Mononuclear cell (primary cell): ENCODE measurements at regions not wholly inside any gene's neighbourhood (a gene's known extent, or its start where the extent isn't known, plus 50 kb on each side); places are given as distances from the start of the nearest gene placed in this dataset.

ENCODE experiments used
- H3K27me3 ChIP-seq: 2 replicates; pipeline ENCODE4 v1.6.0; 2011; ENCODE audit warnings: low read length, control low read depth; ENCODE audit not compliant: insufficient read depth
- H3K4me1 ChIP-seq: 2 replicates; pipeline ENCODE4 v1.5.1; 2011; ENCODE audit warnings: mild to moderate bottlenecking, low read length, control low read depth; ENCODE audit not compliant: insufficient read depth
- H3K4me3 ChIP-seq: 2 replicates; pipeline ENCODE4 v1.5.1; 2011; ENCODE audit warnings: mild to moderate bottlenecking, low read length, moderate library complexity
- H3K9me3 ChIP-seq: 2 replicates; pipeline ENCODE4 v1.5.1; 2011; ENCODE audit warnings: low read depth, mild to moderate bottlenecking, control low read depth, low read length

- Histone ChIP-seq H3K27me3 (no peaks in the 10 kb centered on the region), H3K4me1 (peaks cover 4% of the 10 kb centered on the region), H3K9me3 (no peaks in the 10 kb centered on the region)
Measured at GRCh38 chr6:14428269-14428668, 310.7 kb downstream of the CD83 start.

DNA sequence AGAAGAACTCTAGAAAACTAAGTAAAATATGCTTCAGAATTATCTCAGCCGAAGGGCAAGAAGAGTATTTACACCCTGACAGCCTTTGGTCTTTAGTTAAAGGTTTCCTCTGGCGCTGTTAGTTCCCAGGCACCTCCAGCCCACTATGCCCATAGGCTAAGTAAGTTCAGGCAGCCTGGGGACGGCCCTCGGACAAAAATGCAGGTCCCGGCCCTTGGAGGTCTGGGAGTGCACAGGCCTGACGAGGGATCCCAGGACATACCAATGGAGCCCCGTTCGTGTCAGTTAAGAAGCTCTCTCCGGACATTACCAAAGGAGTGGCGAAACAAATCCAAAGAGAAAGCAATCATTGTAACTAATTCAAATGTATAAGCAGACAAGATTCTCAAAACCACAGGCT, 311.8 kb downstream of the CD83 start:
- Histone ChIP-seq H3K4me1 (peaks cover 4% of the 10 kb centered on the region), H3K9me3 (no peaks in the 10 kb centered on the region), H3K27me3 (no peaks in the 10 kb centered on the region), H3K4me3 (no peak overlapping the region)

More at GRCh38 chr6:14428269-14428668, 310.7 kb downstream of the CD83 start:
- no peak overlapping the region for H3K4me3 ChIP-seq

DNA sequence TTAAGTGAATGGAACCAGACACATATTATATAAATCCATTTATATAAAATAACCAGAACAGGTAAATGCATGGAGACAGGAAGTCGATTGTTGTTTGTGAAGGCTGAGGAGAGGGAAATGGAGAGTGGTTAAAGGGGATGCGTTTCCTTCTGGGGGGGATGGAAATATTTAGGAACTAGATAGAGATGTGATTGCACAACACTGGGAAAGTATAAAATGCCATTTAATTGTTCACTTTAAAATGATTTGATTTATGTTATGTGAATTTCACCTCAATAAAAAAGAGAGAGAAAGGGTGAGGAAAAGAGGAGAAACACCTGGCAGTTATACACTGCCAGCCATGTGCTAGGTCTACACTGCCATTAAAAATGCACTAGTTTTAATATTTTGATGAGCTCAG, 312.6 kb downstream of the CD83 start:
- H3K4me1 ChIP-seq = peaks cover 4% of the 10 kb centered on the region

DNA sequence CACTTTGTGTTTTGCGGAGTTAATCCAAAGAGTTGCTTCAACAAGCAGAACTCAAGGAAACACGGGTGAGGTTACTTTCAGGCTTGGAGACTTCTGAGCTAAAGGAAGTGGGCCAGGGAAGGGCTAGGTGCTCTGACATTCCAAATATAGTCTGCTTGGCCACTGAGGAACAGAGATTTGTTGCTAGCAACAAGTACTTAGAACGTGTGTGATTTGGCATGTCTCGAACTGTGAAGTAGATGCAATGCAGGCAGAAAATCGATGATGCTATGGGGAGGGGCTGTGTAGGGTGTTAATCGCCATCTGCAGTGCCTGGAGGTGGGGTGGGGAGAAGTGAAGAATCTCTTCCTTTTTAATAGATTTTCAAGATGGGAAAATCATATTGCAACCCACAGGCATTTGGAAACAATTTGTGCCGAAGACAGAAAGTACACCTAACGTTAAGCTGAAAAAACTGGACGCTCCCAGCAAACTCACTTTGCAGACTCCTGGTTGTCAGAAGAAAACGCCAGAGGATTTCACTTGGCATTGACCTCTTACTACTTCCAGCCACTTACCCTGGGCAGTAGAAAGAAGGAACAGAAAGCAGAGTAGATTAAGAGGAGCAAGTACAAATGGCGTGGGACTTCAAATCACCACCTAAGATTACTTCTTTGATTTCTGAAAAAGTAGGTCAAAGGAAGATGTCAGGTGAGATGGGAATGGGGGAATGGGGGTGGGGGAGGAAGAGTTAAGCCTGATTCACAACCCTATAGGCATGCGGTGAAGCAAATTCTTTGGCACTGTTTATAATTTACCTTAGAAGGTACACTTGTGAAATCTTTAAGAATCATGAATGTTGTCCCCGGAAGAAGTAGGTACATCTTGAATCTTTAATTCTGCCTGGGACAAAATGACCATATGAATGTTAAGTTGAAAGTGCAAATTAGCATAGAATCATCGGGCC, 314.1 kb downstream of the CD83 start:
- peaks cover 4% of the 10 kb centered on the region for H3K4me1 ChIP-seq
- no peak overlapping the region for H3K4me3 ChIP-seq
- no peaks in the 10 kb centered on the region for H3K27me3 ChIP-seq
- no peaks in the 10 kb centered on the region for H3K9me3 ChIP-seq

More for the DNA sequence above, 312.6 kb downstream of the CD83 start:
- Histone ChIP-seq H3K4me3 (no peak overlapping the region), H3K9me3 (no peaks in the 10 kb centered on the region), H3K27me3 (no peaks in the 10 kb centered on the region)

GRCh38 chr6:14434916-14435690, 317.5 kb downstream of the CD83 start:
- no peaks in the 10 kb centered on the region for H3K4me1 ChIP-seq
- H3K4me3 ChIP-seq = no peak overlapping the region
- H3K27me3 ChIP-seq = no peaks in the 10 kb centered on the region
- no peaks in the 10 kb centered on the region for H3K9me3 ChIP-seq

GRCh38 chr6:14436592-14437132, 319.1 kb downstream of the CD83 start:
- no peaks in the 10 kb centered on the region for H3K4me1 ChIP-seq
- no peak overlapping the region for H3K4me3 ChIP-seq
- H3K9me3 ChIP-seq = no peaks in the 10 kb centered on the region
- no peaks in the 10 kb centered on the region for H3K27me3 ChIP-seq

GRCh38 chr6:14439419-14439818, 321.8 kb downstream of the CD83 start:
- Histone ChIP-seq H3K27me3 (no peaks in the 10 kb centered on the region), H3K4me3 (no peak overlapping the region), H3K9me3 (no peaks in the 10 kb centered on the region), H3K4me1 (peaks cover 4% of the 10 kb centered on the region)

- H3K4me1 ChIP-seq = peaks cover 4% of the 10 kb centered on the region
- H3K9me3 ChIP-seq = no peaks in the 10 kb centered on the region
- no peak overlapping the region for H3K4me3 ChIP-seq
- H3K27me3 ChIP-seq = no peaks in the 10 kb centered on the region
Measured at GRCh38 chr6:14440215-14440910, 322.8 kb downstream of the CD83 start.

GRCh38 chr6:14440940-14441781, 323.6 kb downstream of the CD83 start:
- Histone ChIP-seq H3K4me1 (peaks cover 4% of the 10 kb centered on the region), H3K9me3 (no peaks in the 10 kb centered on the region), H3K4me3 (no peak overlapping the region), H3K27me3 (no peaks in the 10 kb centered on the region)

DNA sequence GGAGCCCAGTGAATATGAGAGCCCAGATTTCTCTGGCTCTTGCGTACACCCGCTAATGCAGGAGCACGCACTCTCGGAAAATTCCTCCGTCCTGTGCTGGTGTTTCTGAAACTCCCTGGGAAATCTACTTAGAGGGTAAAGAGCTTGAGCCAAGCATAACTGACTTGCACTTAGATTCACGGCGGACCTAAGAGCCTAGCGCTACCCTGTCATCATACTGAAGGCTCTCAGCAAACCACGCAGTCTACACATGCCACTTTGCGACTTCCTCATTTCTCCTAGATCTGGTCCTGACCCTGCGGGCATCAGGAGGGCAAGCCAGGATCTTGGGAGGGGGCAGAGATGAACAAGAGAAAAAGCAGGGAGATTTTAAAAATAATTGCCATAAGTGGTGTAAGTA, 324.7 kb downstream of the CD83 start:
- no peaks in the 10 kb centered on the region for H3K27me3 ChIP-seq
- no peaks in the 10 kb centered on the region for H3K9me3 ChIP-seq
- peaks cover 4% of the 10 kb centered on the region for H3K4me1 ChIP-seq
- no peak overlapping the region for H3K4me3 ChIP-seq

GRCh38 chr6:14443629-14444268, 326.2 kb downstream of the CD83 start:
- Histone ChIP-seq H3K27me3 (no peaks in the 10 kb centered on the region), H3K4me1 (peaks cover 4% of the 10 kb centered on the region), H3K9me3 (no peaks in the 10 kb centered on the region), H3K4me3 (no peak overlapping the region)

GRCh38 chr6:14444295-14444972, 326.9 kb downstream of the CD83 start:
- Histone ChIP-seq H3K9me3 (no peaks in the 10 kb centered on the region), H3K4me3 (no peak overlapping the region), H3K27me3 (no peaks in the 10 kb centered on the region), H3K4me1 (peaks cover 4% of the 10 kb centered on the region)

- no peak overlapping the region for H3K4me3 ChIP-seq
Measured at GRCh38 chr6:14447240-14447639, 329.7 kb downstream of the CD83 start.

More at GRCh38 chr6:14447240-14447639, 329.7 kb downstream of the CD83 start:
- no peaks in the 10 kb centered on the region for H3K27me3 ChIP-seq
- H3K4me1 ChIP-seq = peaks cover 18% of the 10 kb centered on the region
- H3K9me3 ChIP-seq = no peaks in the 10 kb centered on the region
